HG02938 (cell line): ENCODE measurements at regions not wholly inside any gene's neighbourhood (a gene's known extent, or its start where the extent isn't known, plus 50 kb on each side); places are given as distances from the start of the nearest gene placed in this dataset.
"Not testable (repeated sequence)": the region's sequence is repeated elsewhere in the genome, so short reads cannot be mapped to it uniquely, and the experiment has no call there.

Experiments
- ATAC-seq: cut with Tn5 transposase; IDR thresholded peaks from one replicate; pipeline ENCODE4 v1.9.1; 2021; ENCODE audit warnings: mild to moderate bottlenecking, moderate library complexity; ENCODE audit not compliant: unreplicated experiment

DNA sequence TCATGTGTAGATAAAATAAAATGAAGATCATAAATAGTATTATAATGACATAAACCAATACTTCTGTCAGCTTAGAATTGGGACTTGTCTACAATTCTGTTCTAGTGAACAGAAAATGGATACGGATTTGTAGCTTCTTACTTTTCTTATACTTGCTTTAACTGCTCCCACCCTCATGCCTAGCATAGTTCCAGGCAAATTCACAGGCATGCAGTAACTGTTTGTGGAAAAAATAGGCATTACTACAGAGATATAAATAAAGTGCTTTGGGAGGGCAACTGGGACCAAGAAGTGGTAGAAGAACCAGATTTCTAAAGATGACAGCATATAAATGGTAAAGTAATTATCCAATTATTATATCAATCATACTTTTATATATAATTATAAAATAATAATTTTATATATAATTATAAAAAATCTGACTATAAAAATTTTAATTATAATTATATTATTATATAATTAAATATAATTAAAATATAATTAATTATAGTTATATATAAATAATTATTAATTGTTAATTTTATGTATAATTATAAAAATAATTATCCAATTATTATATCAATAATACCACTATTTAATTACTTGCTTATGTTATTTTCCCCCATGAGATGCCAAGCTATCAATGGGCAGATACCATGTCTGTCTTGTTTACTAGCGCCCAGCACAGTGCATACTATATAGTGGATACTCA lies 144.1 kb downstream of the NOC3L start:
- ATAC-seq, result no peak

DNA sequence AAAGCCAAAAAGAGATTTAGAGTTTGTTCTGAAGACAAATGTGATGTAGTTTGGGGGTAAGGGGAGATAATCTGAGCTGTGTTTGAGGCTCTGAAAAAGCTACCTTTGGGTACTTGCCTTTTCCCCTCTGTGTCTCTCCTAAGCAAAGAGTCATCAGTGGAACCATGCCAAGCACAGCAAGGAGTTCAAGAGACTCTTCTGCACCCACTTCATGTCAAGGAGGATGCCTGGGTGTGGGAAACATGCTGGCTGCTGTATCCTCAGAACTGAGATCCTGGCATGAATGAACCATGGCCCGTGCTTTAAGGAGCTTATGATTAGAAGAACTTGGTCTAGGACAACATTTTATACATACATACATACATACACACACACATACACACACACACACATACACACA lies 142.9 kb downstream of the NOC3L start:
- no peak for ATAC-seq

DNA sequence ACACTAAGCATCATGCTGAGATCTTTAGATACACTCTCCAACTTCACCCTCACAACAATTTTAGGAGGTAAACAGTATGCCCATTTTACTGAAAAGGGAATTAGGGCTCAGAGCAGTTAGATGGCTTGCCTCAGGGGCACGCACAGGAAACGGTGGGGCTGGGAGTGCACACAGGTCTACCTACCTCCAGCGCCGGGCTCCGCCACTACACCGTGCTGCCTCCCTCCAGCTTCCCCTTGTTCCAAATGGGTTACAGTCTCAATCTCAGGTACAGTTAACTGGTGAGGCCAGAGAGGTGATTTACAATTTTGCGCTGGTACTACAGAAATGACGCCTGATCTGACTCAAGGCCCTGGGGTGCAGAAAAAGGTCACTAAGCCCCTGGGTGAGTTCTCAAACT lies 142.0 kb downstream of the NOC3L start:
- no peak for ATAC-seq

DNA sequence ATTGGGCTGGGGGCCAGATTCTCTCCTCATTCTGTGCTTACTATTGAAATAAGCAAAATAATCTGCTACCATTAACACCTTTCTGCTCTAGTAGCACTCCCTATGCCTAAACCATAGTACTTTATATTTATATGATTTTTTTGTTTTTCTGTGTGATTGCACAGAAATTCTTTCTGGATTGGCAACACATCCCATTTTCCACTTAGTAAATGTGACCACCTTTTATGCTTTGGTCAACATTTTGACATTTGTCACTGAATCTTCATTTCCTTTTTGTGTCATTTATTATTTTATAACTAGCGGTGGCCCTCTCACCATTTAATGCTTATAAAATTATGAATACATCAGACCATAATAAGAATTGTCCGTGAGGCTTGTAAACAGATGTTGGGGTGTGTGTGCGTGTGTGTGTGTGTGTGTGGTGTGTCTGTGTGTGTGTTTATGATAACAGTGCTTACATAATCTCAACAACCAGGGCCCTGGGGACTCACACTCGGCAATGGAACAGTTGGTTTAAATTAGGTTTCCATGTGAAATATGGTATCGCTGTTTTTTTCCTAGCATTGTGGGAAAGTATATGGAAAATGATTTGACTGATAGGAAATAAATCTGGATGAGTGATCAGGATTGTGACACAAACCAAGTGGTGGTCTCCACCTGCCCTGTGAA lies 138.9 kb downstream of the NOC3L start:
- no peak for ATAC-seq

DNA sequence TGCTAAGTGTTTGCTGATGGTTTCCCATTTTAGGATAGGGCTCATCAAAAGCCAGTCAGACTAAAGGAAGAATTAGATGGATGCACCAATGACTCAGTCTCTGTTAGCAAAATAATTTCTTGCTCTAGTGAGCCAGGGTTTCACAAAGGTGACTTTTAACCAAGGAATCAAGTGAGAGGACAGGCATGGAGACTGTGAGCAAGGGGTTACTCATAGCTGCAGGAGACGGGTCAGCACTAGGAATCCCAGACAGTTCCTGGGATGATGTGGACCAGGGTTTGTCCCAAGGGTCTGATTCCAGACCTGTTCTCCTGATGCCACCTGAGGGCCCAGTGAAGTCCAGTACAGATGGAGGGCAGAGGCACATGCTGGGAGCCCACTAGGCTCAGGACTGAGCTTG lies 138.1 kb downstream of the NOC3L start:
- ATAC-seq, result no peak

DNA sequence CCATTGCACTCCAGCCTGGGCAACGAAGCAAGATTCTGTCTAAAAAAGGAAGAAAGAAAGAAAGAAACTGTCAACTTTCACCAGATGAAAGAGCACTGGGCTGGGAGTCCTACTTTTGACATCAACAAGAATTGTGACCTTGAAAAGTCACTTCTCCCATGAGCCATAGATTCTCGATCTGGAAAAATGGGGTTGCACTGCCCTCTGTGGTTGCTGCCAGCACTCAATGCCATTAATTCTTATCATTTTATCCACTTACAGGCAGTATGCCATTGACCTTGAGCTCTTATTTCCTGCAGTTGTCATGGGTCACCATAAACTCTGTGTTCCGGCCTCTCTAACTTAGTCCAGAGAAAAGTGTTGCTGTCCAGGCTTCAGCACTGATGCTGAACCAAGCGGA lies 137.2 kb downstream of the NOC3L start:
- no peak for ATAC-seq

DNA sequence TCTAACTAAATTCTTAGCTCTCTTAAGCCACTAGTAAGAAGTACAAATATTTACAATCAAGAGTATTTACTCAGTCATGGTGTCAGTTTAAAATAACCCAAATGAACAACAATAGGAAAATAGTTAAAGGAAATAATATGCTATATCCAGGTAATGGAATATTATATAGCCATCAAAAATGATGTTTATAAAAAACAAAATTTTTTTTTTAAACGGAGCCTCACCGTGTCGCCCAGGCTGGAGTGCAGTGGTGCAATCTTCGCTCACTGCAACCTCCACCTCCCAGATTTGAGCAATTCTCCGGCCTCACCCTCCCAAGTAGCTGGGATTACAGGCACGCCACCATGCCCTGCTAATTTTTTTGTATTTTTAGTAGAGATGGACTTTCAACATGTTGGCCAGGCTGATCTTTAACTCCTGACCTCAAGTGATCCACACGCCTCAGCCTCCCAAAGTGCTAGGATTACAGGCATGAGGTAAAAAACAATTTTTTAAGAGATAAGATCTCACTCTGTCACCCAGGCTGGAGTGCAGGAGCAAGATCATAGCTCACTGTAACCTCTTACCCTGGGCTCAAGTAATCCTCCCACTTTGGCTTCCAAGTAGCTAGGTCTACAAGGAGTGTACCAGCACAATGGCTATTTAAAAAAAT lies 132.5 kb downstream of the NOC3L start:
- no peak for ATAC-seq

DNA sequence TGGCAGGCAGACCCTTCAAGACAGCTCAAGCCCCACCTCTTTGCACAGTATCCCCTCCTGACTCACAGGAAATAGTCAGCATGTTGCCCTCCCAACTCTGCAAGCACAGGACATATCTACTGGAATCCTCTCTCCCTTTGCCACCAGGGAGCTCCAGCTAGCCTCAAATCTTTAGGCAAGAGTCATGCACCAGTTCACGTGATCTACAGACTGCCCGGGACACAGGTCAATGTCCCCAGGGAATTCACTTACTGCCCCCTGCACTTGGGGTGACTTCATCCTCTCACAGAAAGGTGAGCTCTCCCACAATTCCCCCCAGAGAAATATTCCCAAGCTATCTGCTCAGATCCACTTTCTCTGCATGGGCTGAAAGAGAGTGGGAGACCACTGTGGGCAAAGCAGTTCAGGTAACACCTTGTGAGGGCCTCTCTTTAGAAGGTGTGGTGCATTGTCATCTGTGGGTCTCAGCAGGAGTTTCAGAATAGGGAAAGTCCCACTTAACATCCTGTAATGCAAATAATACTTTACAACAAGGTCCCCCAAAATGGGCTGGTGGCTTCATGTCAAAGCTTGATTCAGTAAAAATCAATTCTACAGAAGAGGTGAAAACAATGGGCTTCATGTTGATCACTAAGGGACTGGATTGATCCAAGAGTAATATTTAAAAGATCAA lies 129.9 kb downstream of the NOC3L start:
- no peak for ATAC-seq

DNA sequence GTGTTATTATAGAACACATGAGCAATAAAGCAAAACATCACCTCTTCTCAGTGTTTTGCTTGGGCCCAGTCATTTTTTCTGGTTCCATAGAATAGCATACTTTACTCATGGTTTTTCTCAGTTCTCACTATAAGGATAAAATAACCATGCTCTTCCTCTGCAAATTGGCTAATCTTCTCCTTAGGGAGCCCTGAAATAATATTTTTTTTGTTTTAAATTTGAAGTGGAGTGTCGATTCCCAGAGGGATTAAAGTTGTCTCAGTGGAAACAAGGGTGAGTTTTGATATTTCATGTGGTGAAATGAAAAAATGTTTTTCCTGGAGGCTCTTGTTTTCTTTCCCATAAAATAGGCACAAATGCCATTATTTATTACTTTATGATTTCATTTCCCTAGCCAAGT lies 127.3 kb downstream of the NOC3L start:
- no peak for ATAC-seq

DNA sequence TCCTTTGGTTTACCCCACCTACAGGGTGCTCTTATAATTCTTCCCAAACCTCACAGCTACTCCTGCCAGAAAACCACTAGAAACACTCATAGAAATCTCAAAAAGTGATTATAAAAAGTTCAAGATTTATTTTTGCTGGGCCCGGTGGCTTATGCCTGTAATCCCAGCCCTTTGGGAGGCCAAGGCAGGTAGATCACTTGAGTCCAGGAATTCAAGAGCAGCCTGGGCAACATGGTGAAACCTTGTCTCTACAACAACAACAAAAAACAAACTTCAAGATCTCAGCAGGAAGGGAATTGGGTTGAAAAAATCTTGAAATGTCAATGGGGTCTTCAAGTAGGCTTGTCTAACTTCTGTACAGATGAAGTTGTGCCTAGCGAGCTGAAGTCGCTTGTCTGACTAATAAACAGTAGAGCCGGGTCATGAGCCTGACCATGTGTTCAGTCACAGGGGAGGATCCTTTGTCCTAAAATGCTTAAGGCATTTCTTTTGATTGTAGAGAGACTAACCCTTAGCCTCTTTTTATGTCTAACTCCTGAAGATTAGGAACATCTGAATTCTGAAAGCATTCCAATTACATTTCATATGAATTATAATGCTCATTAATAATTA lies 124.6 kb downstream of the NOC3L start:
- ATAC-seq, result no peak

DNA sequence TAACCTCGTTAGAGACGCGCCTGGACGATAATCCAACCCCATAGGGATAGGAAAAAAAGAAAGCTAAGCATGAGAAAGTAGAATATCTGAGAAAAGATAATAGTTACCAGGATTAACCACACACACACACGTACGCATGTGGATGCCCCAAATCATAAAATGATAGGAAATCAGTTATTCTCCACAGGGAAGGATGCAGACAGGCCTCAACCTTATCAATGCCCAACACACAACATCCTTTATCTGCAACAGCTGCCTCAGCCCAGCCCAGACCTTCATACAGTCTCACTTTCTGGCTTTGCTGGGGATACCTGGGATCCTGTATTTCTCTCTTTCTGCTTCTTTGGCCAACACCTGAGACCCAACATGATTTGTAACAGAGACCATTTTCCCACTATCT lies 123.0 kb downstream of the NOC3L start:
- ATAC-seq, result no peak

DNA sequence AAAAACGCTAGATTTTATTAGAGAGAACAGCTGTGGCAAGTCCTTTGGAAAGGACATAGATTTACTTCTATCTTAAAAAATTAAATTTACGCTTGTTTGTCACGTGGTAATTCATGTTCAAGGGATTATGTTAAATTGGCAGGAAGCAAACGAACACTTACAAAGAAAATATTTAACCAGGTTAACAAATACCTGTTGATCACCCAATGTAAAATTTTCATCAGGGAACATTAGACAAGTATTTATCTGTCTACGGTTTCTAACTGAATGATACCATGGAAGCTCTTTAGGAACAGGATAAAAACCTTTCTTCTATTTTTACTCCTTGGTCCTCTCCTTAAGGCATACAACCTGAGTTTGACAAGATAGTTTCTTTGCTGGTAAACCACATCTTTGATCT lies 122.2 kb downstream of the NOC3L start:
- no peak for ATAC-seq

DNA sequence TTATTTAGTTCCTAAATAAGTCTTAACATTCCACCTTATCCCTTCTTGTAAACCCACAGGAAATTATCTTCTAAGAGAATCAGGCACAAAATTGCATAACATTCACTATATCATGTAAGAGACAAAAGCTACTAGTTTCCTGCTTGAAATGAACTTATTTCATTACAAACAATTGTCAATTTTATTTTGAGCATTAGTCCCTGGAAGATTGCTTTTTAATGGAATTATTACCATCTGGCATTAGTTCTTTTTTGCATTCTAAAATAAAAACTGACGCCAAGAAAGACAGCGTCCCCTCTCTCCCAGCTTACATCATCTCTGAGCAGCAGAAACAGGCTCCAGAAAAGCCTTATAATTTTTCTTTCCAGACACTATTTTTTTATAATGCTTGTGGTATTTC lies 121.8 kb downstream of the NOC3L start:
- ATAC-seq, result no peak

DNA sequence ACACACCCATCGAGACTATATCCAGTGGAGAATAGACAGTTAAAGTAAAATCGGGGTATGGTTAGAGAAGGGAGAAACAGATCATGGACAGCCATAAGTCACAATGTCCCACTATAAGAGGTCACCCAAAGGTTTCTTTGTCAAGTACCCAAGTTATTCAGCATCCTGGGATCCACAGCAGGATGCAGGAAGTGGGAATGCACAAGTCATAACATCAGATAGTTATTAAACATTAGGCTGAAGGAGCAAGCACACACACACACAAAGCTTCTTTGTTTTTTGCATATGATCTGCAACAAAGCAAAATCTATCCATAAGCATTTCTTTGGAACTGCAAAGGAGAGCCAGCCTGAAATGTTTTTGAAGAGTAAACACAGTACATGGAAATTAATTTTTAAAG lies 111.6 kb downstream of the NOC3L start:
- ATAC-seq, result no peak

DNA sequence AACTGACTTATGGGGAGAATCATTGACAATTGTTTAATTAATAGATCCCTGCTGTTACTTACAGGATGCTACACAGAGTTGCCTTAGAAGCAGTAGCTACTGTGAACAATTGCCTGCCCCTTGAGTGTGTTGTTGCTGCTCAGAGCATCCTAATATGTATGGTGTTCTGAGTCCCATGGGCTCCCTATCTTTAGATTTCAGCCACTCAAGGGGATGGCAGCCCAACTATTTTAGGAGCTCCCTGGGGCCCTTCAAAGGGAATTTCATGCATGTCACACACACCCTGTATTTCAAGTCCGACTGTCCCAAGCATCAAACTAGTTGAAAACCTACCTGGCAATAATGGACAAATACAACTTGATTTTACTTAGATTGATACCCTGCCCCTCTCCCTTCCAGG lies 111.2 kb downstream of the NOC3L start:
- no peak for ATAC-seq

DNA sequence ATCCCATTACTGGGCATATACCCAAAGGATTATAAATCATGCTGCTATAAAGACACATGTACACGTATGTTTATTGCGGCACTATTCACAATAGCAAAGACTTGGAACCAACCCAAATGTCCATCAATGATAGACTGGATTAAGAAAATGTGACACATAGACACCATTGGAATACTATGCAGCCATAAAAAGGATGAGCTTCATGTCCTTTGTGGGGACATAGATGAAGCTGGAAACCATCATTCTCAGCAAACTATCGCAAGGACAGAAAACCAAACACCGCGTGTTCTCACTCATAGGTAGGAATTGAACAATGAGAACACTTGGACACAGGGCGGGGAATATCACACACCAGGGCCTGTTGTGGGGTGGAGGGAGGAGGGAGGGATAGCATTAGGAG lies 105.3 kb downstream of the NOC3L start:
- not testable (repeated sequence) for ATAC-seq

DNA sequence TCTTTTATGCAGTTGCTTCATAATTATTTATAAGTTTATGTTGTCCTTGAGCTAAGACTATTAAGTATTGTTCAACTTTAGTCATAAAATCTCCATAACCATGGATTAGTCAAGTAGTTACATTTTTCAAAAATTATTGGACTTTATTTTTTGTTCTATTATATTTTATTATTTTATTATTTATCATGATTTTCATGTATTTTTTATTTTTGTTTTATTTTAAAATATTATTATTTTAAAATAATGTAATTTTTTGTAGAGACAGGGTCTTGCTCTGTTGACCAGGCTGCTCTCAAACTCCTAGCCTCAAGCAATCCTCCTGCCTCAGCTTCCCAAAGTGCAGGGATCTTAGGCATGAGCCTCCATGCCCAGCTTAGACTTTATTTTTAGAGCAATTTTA lies 102.3 kb downstream of the NOC3L start:
- no peak for ATAC-seq

DNA sequence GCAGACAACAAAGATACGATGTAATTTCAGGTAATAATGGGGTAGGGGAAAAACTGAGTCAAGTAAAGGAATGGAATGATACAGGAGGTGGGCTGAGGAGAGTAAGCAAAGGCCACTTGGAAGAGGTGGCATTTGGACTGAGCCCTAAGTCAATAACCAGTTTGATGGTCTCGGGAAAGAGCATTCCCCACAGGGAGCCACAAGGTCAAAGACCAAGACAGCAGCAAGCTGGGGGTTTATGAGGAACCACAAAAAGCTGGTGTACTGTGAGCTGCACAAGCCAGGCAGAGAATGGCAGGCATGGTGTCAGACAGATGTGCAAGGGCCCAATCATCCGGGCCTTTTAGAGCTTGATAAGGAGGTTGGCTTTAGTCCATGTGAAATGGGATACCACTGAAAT lies 98.7 kb downstream of the NOC3L start:
- no peak for ATAC-seq

DNA sequence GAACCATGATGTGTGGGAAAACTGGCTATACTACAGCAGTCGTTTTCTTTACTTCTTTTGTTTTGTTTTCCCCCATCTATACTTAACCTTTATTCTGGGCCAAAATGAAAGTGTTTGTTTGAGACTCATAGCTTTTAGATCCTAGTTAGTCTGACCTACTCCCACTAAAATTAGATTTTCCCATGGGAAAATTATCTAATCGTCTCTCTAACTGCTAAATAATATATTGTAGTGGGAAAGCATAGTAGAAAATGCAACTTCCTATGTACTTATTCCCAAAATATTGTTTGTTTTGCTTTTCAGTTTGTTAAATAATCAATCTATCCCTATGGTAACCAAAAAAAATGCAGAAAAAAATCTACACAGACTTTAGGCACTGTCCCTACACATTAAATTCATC lies 96.6 kb downstream of the NOC3L start:
- ATAC-seq, result no peak

DNA sequence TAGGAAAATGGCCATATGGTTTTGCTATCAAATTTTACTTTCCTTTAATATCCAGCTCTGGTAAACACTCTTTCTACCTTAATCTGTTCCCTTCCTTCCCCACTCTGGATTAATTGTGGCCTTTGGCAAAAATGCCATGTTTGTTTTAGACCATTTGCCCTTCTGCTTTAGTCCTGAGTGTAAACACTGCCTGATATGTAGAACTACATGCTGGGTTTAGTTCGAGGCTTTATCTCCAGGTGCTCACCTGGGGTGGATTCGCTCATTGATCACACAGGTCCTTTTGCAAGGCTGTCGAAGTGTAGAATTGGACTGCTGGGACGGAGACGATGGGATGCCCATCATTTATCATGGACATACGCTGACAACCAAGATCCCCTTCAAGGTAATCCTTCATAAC lies 94.1 kb downstream of the NOC3L start:
- no peak for ATAC-seq

DNA sequence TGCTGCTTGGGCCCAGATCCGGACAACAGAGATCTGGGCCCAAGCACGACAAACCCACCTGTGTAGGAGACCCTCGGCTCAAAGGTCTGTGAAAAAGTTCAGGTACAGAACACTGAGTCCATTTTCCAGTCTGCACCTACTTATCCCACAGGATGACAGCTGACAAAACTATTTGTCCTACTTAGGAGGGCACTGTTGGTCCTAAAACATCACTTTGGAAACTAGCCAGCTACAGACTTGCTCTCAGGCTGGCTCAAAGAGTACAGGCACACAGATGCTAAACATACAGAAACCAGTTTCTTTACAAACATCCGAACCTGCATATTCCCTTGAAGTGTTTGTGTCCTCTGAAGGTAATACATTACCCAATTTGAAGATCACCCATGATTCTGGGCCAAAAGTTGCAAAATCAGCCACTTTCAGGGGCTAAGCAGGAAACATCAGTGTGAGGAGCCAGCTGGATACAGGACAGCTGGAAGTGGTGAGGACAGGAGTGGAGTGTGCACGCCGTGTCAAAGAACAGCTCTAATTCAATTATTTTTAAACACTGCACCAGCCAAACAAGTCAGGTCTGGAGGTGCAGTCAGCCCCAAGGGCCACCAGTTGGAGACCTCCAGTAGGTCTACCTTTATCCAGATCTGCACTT lies 88.5 kb downstream of the NOC3L start:
- no peak for ATAC-seq
